Muscle of leg (tissue), 3 donors: ENCODE measurements at regions not wholly inside any gene's neighbourhood (a gene's known extent, or its start where the extent isn't known, plus 50 kb on each side); places are given as distances from the start of the nearest gene placed in this dataset.

Experiments
- DNase-seq: peaks from one replicate; pipeline ENCODE4 v3.0.0; 2013
- H3K27ac ChIP-seq: one replicate; pipeline ENCODE4 v1.5.1; 2013; ENCODE audit warnings: mild to moderate bottlenecking, low read length, control low read depth
- H3K27me3 ChIP-seq: one replicate; pipeline ENCODE4 v1.6.1; 2013; ENCODE audit warnings: low read length; ENCODE audit not compliant: control insufficient read depth, insufficient read depth
- H3K36me3 ChIP-seq: one replicate; pipeline ENCODE4 v1.6.1; 2013; ENCODE audit warnings: low read length; ENCODE audit not compliant: control insufficient read depth, insufficient read depth
- H3K4me1 ChIP-seq: one replicate; pipeline ENCODE4 v1.6.1; 2013; ENCODE audit warnings: low read length; ENCODE audit not compliant: control insufficient read depth, insufficient read depth
- H3K4me3 ChIP-seq: one replicate; pipeline ENCODE4 v1.5.1; 2013; ENCODE audit warnings: low read length, control low read depth
- H3K9me3 ChIP-seq: replicated peaks from 2 replicates; pipeline ENCODE4 v1.6.1; 2013; ENCODE audit warnings: low read depth, low read length; ENCODE audit not compliant: control insufficient read depth
- WGBS: methylation state at CpG from one replicate; pipeline ENCODE4 v1.1.5; 2013; ENCODE audit warnings: missing lambda C conversion rate; ENCODE audit not compliant: insufficient coverage; 5-methylcytosine and 5-hydroxymethylcytosine counted together

- H3K36me3 ChIP-seq: no peaks in the 10 kb centered on the region
- no peaks in the 10 kb centered on the region for H3K4me1 ChIP-seq
- H3K27ac ChIP-seq: no peak overlapping the region
- no peak for DNase-seq
- H3K27me3 ChIP-seq: no peaks in the 10 kb centered on the region
- no peaks in the 10 kb centered on the region for H3K9me3 ChIP-seq
- H3K4me3 ChIP-seq: no peak overlapping the region
Measured at GRCh38 chr5:20570486-20570885, 582.5 kb upstream of the CDH18 start.

- no peak overlapping the region for H3K4me3 ChIP-seq
- WGBS: no CpG with 5 or more reads among the region's 4 CpGs
- no peak overlapping the region for H3K27ac ChIP-seq
- no peaks in the 10 kb centered on the region for H3K9me3 ChIP-seq
- DNase-seq: no peak
- H3K4me1 ChIP-seq: no peaks in the 10 kb centered on the region
- H3K27me3 ChIP-seq: no peaks in the 10 kb centered on the region
- H3K36me3 ChIP-seq: no peaks in the 10 kb centered on the region
Measured at GRCh38 chr5:20562544-20562943, 574.5 kb upstream of the CDH18 start.

- H3K4me3 ChIP-seq: no peak overlapping the region
- H3K27me3 ChIP-seq: no peaks in the 10 kb centered on the region
- no CpG with 5 or more reads among the region's 3 CpGs for WGBS
Measured at GRCh38 chr5:20559845-20560244, 571.8 kb upstream of the CDH18 start.

GRCh38 chr5:20556115-20556763 lies 568.2 kb upstream of the CDH18 start:
- WGBS: 75% methylated on average over 3 of the region's 6 CpGs
- H3K36me3 ChIP-seq: no peaks in the 10 kb centered on the region
- H3K4me3 ChIP-seq: no peak overlapping the region
- H3K27me3 ChIP-seq: no peaks in the 10 kb centered on the region
- no peaks in the 10 kb centered on the region for H3K9me3 ChIP-seq
- no peaks in the 10 kb centered on the region for H3K4me1 ChIP-seq
- H3K27ac ChIP-seq: no peak overlapping the region
- no peak for DNase-seq

More at GRCh38 chr5:20559845-20560244, 571.8 kb upstream of the CDH18 start:
- no peaks in the 10 kb centered on the region for H3K9me3 ChIP-seq
- H3K27ac ChIP-seq: no peak overlapping the region
- DNase-seq: no peak
- no peaks in the 10 kb centered on the region for H3K36me3 ChIP-seq
- no peaks in the 10 kb centered on the region for H3K4me1 ChIP-seq

- no peak overlapping the region for H3K4me3 ChIP-seq
- no peaks in the 10 kb centered on the region for H3K9me3 ChIP-seq
- no peaks in the 10 kb centered on the region for H3K36me3 ChIP-seq
- WGBS: no CpG with 5 or more reads among the region's 2 CpGs
- H3K27ac ChIP-seq: no peak overlapping the region
- DNase-seq: no peak
- no peaks in the 10 kb centered on the region for H3K4me1 ChIP-seq
- no peaks in the 10 kb centered on the region for H3K27me3 ChIP-seq
Measured at GRCh38 chr5:20555034-20555433, 567.0 kb upstream of the CDH18 start.

- Histone ChIP-seq H3K27ac (no peak overlapping the region), H3K4me3 (no peak overlapping the region), H3K4me1 (no peaks in the 10 kb centered on the region), H3K9me3 (no peaks in the 10 kb centered on the region), H3K36me3 (no peaks in the 10 kb centered on the region), H3K27me3 (no peaks in the 10 kb centered on the region)
- no CpG with 5 or more reads among the region's 2 CpGs for WGBS
- no peak for DNase-seq
Measured at GRCh38 chr5:20554001-20554400, 566.0 kb upstream of the CDH18 start.

- H3K27me3 ChIP-seq: no peaks in the 10 kb centered on the region
- WGBS: no CpG with 5 or more reads among the region's 4 CpGs
- H3K4me1 ChIP-seq: no peaks in the 10 kb centered on the region
- DNase-seq: no peak
- H3K4me3 ChIP-seq: no peak overlapping the region
- H3K36me3 ChIP-seq: no peaks in the 10 kb centered on the region
- H3K27ac ChIP-seq: no peak overlapping the region
- no peaks in the 10 kb centered on the region for H3K9me3 ChIP-seq
Measured at GRCh38 chr5:20537911-20538703, 550.1 kb upstream of the CDH18 start.

GRCh38 chr5:20536813-20537212 lies 548.8 kb upstream of the CDH18 start:
- Histone ChIP-seq H3K27me3 (no peaks in the 10 kb centered on the region), H3K36me3 (no peaks in the 10 kb centered on the region), H3K4me3 (no peak overlapping the region), H3K27ac (no peak overlapping the region), H3K9me3 (no peaks in the 10 kb centered on the region), H3K4me1 (no peaks in the 10 kb centered on the region)
- DNase-seq: no peak

GRCh38 chr5:20536341-20536740 lies 548.3 kb upstream of the CDH18 start:
- Histone ChIP-seq H3K4me3 (no peak overlapping the region), H3K27ac (no peak overlapping the region), H3K4me1 (no peaks in the 10 kb centered on the region), H3K27me3 (no peaks in the 10 kb centered on the region), H3K36me3 (no peaks in the 10 kb centered on the region), H3K9me3 (no peaks in the 10 kb centered on the region)
- no CpG with 5 or more reads among the region's 2 CpGs for WGBS
- DNase-seq: no peak

GRCh38 chr5:20528471-20528870 lies 540.5 kb upstream of the CDH18 start:
- peaks cover 2% of the 10 kb centered on the region for H3K4me1 ChIP-seq
- 100% methylated on average over 1 of the region's 1 CpG for WGBS
- H3K27me3 ChIP-seq: no peaks in the 10 kb centered on the region
- H3K9me3 ChIP-seq: no peaks in the 10 kb centered on the region
- no peak overlapping the region for H3K27ac ChIP-seq
- no peak for DNase-seq
- H3K4me3 ChIP-seq: no peak overlapping the region
- H3K36me3 ChIP-seq: no peaks in the 10 kb centered on the region
